ENCODE measurements at regions not wholly inside any gene's neighbourhood (a gene's known extent, or its start where the extent isn't known, plus 50 kb on each side); places are given as distances from the start of the nearest gene placed in this dataset.

- Histone ChIP-seq H2AFZ (ENCODE audit: low read length) (no peak overlapping the region), H3K18ac (ENCODE audit: low read length) (no peak overlapping the region)
- WGBS, 2 donors (ENCODE audit: extremely low coverage in 2 of 2, insufficient read length in 2 of 2, insufficient replicate concordance in 1 of 2): 100% methylated on average over 1 of the region's 4 CpGs; no CpG with 5 or more reads in 1 of the 2 donors
These were observed 981.4 kb downstream of the BCL11B start for GRCh38 chr14:98290596-98290995.

DNA sequence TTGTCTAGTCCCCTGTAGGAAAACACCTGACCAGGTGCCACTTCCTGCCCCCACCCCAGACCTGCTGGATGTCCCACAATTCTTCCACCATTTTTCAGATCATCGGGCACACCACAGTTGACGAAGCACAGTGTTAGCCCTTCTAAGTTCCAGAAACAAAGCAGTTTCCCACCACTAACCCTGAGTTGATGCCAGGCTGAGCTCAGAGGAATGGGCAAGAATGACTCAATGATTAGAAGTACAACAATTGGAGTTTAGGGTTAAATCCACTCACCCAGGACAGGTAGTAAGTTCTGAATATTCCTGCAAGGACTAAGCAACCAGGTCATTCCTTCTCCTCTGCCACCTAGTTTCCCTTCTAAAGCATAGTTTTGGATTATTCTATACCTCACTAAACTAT lies 979.8 kb downstream of the BCL11B start:
- Histone ChIP-seq H3K4me3 (ENCODE audit: low read length in 2 of 2) (no peak overlapping the region), H3K14ac (ENCODE audit: low read length) (no peak overlapping the region), H3K23ac (ENCODE audit: low read depth, low read length, poor library complexity) (no peak overlapping the region), H4K91ac (ENCODE audit: low read depth, low read length, poor library complexity) (no peak overlapping the region), H2BK15ac (ENCODE audit: low read length) (no peak overlapping the region), H3K4me1 (ENCODE audit: control insufficient read depth in 2 of 2, insufficient read depth in 1 of 2, low read depth in 1 of 2, low read length in 2 of 2) (peaks cover 0 to 2% of the 10 kb centered on the region in 2 donors), H2BK12ac (ENCODE audit: low read length) (no peak overlapping the region), H3K18ac (ENCODE audit: low read length) (no peak overlapping the region), H3K4ac (ENCODE audit: low read length) (no peak overlapping the region), H3K27ac (replicated peaks; ENCODE audit: low read length) (no peak overlapping the region), H2AFZ (ENCODE audit: low read length) (no peak overlapping the region), H3K36me3 (replicated peaks in 1 of 2; ENCODE audit: control insufficient read depth in 2 of 2, insufficient read depth in 2 of 2, low read length in 2 of 2) (no peaks in the 10 kb centered on the region), H2AK5ac (ENCODE audit: low read depth, low read length) (no peak overlapping the region), H3K9ac (ENCODE audit: low read depth, low read length, poor library complexity) (no peak overlapping the region), H2BK120ac (ENCODE audit: low read depth, low read length) (no peak overlapping the region), H3K9me3 (replicated peaks in 1 of 2; ENCODE audit: control insufficient read depth in 2 of 2, insufficient read depth in 1 of 2, low read depth in 1 of 2, low read length in 2 of 2) (peaks cover 0 to 2% of the 10 kb centered on the region in 2 donors), H4K8ac (ENCODE audit: low read depth, low read length) (no peak overlapping the region), H2BK5ac (ENCODE audit: low read length) (no peak overlapping the region), H3K4me2 (ENCODE audit: insufficient read depth, low read length, poor library complexity, severe bottlenecking) (no peak overlapping the region), H3K27me3 (ENCODE audit: control insufficient read depth in 3 of 3, insufficient read depth in 3 of 3, low read depth in 1 of 3, low read length in 3 of 3) (no peaks in the 10 kb centered on the region), H3K79me1 (ENCODE audit: low read depth, low read length) (no peaks in the 10 kb centered on the region)
- no CpG with 5 or more reads among the region's 2 CpGs for WGBS, 2 donors (ENCODE audit: extremely low coverage in 2 of 2, insufficient read length in 2 of 2, insufficient replicate concordance in 1 of 2)
- DNase-seq (ENCODE audit: low spot score): no peak

More at GRCh38 chr14:98290596-98290995, 981.4 kb downstream of the BCL11B start:
- H3K36me3 ChIP-seq (replicated peaks in 1 of 2; ENCODE audit: control insufficient read depth in 2 of 2, insufficient read depth in 2 of 2, low read length in 2 of 2): no peaks in the 10 kb centered on the region
- H3K4me1 ChIP-seq (ENCODE audit: control insufficient read depth in 2 of 2, insufficient read depth in 1 of 2, low read depth in 1 of 2, low read length in 2 of 2): peaks cover 0 to 2% of the 10 kb centered on the region in 2 donors
- no peak overlapping the region for H4K91ac ChIP-seq (ENCODE audit: low read depth, low read length, poor library complexity)
- no peak overlapping the region for H4K8ac ChIP-seq (ENCODE audit: low read depth, low read length)
- H2AK5ac ChIP-seq (ENCODE audit: low read depth, low read length): no peak overlapping the region
- no peak overlapping the region for H3K23ac ChIP-seq (ENCODE audit: low read depth, low read length, poor library complexity)
- no peak overlapping the region for H2BK5ac ChIP-seq (ENCODE audit: low read length)
- H2BK15ac ChIP-seq (ENCODE audit: low read length): no peak overlapping the region
- DNase-seq (ENCODE audit: low spot score): no peak
- H3K4me2 ChIP-seq (ENCODE audit: insufficient read depth, low read length, poor library complexity, severe bottlenecking): no peak overlapping the region
- H2BK120ac ChIP-seq (ENCODE audit: low read depth, low read length): no peak overlapping the region
- no peak overlapping the region for H3K4me3 ChIP-seq (ENCODE audit: low read length in 2 of 2)
- no peaks in the 10 kb centered on the region for H3K27me3 ChIP-seq (ENCODE audit: control insufficient read depth in 3 of 3, insufficient read depth in 3 of 3, low read depth in 1 of 3, low read length in 3 of 3)
- H3K9me3 ChIP-seq (replicated peaks in 1 of 2; ENCODE audit: control insufficient read depth in 2 of 2, insufficient read depth in 1 of 2, low read depth in 1 of 2, low read length in 2 of 2): peaks cover 0 to 2% of the 10 kb centered on the region in 2 donors
- no peaks in the 10 kb centered on the region for H3K79me1 ChIP-seq (ENCODE audit: low read depth, low read length)
- H3K14ac ChIP-seq (ENCODE audit: low read length): no peak overlapping the region
- no peak overlapping the region for H3K9ac ChIP-seq (ENCODE audit: low read depth, low read length, poor library complexity)
- H2BK12ac ChIP-seq (ENCODE audit: low read length): no peak overlapping the region
- H3K27ac ChIP-seq (replicated peaks; ENCODE audit: low read length): no peak overlapping the region
- no peak overlapping the region for H3K4ac ChIP-seq (ENCODE audit: low read length)

GRCh38 chr14:98293576-98293975 lies 978.4 kb downstream of the BCL11B start:
- no peak overlapping the region for H3K9ac ChIP-seq (ENCODE audit: low read depth, low read length, poor library complexity)
- H2BK15ac ChIP-seq (ENCODE audit: low read length): no peak overlapping the region
- H2AFZ ChIP-seq (ENCODE audit: low read length): no peak overlapping the region
- no peak overlapping the region for H3K27ac ChIP-seq (replicated peaks; ENCODE audit: low read length)
- no peak for DNase-seq (ENCODE audit: low spot score)
- no peak overlapping the region for H2BK5ac ChIP-seq (ENCODE audit: low read length)
- H3K23ac ChIP-seq (ENCODE audit: low read depth, low read length, poor library complexity): no peak overlapping the region
- no CpG with 5 or more reads among the region's 5 CpGs for WGBS, 2 donors (ENCODE audit: extremely low coverage in 2 of 2, insufficient read length in 2 of 2, insufficient replicate concordance in 1 of 2)
- H2AK5ac ChIP-seq (ENCODE audit: low read depth, low read length): no peak overlapping the region
- H4K8ac ChIP-seq (ENCODE audit: low read depth, low read length): no peak overlapping the region
- no peak overlapping the region for H3K14ac ChIP-seq (ENCODE audit: low read length)
- H3K79me1 ChIP-seq (ENCODE audit: low read depth, low read length): no peaks in the 10 kb centered on the region
- H3K4me2 ChIP-seq (ENCODE audit: insufficient read depth, low read length, poor library complexity, severe bottlenecking): no peak overlapping the region
- peaks cover 0 to 2% of the 10 kb centered on the region in 2 donors for H3K4me1 ChIP-seq (ENCODE audit: control insufficient read depth in 2 of 2, insufficient read depth in 1 of 2, low read depth in 1 of 2, low read length in 2 of 2)
- H3K27me3 ChIP-seq (ENCODE audit: control insufficient read depth in 3 of 3, insufficient read depth in 3 of 3, low read depth in 1 of 3, low read length in 3 of 3): no peaks in the 10 kb centered on the region
- H2BK120ac ChIP-seq (ENCODE audit: low read depth, low read length): no peak overlapping the region
- peaks cover 0 to 2% of the 10 kb centered on the region in 2 donors for H3K9me3 ChIP-seq (replicated peaks in 1 of 2; ENCODE audit: control insufficient read depth in 2 of 2, insufficient read depth in 1 of 2, low read depth in 1 of 2, low read length in 2 of 2)
- no peak overlapping the region for H3K4me3 ChIP-seq (ENCODE audit: low read length in 2 of 2)
- no peak overlapping the region for H2BK12ac ChIP-seq (ENCODE audit: low read length)
- H3K36me3 ChIP-seq (replicated peaks in 1 of 2; ENCODE audit: control insufficient read depth in 2 of 2, insufficient read depth in 2 of 2, low read length in 2 of 2): no peaks in the 10 kb centered on the region
- no peak overlapping the region for H3K4ac ChIP-seq (ENCODE audit: low read length)
- H4K91ac ChIP-seq (ENCODE audit: low read depth, low read length, poor library complexity): no peak overlapping the region
- no peak overlapping the region for H3K18ac ChIP-seq (ENCODE audit: low read length)

- Histone ChIP-seq H3K27me3 (ENCODE audit: control insufficient read depth in 3 of 3, insufficient read depth in 3 of 3, low read depth in 1 of 3, low read length in 3 of 3) (no peaks in the 10 kb centered on the region), H3K4me2 (ENCODE audit: insufficient read depth, low read length, poor library complexity, severe bottlenecking) (no peak overlapping the region), H2BK15ac (ENCODE audit: low read length) (no peak overlapping the region), H2BK120ac (ENCODE audit: low read depth, low read length) (no peak overlapping the region), H3K36me3 (replicated peaks in 1 of 2; ENCODE audit: control insufficient read depth in 2 of 2, insufficient read depth in 2 of 2, low read length in 2 of 2) (no peaks in the 10 kb centered on the region), H3K14ac (ENCODE audit: low read length) (no peak overlapping the region), H3K23ac (ENCODE audit: low read depth, low read length, poor library complexity) (no peak overlapping the region), H3K79me1 (ENCODE audit: low read depth, low read length) (no peaks in the 10 kb centered on the region), H4K8ac (ENCODE audit: low read depth, low read length) (no peak overlapping the region), H2BK12ac (ENCODE audit: low read length) (no peak overlapping the region), H3K4me1 (ENCODE audit: control insufficient read depth in 2 of 2, insufficient read depth in 1 of 2, low read depth in 1 of 2, low read length in 2 of 2) (peaks cover 0 to 2% of the 10 kb centered on the region in 2 donors), H4K91ac (ENCODE audit: low read depth, low read length, poor library complexity) (no peak overlapping the region), H3K9me3 (replicated peaks in 1 of 2; ENCODE audit: control insufficient read depth in 2 of 2, insufficient read depth in 1 of 2, low read depth in 1 of 2, low read length in 2 of 2) (peaks cover 0 to 2% of the 10 kb centered on the region in 2 donors), H2BK5ac (ENCODE audit: low read length) (no peak overlapping the region), H3K4me3 (ENCODE audit: low read length in 2 of 2) (no peak overlapping the region), H2AK5ac (ENCODE audit: low read depth, low read length) (no peak overlapping the region), H3K18ac (ENCODE audit: low read length) (no peak overlapping the region), H3K9ac (ENCODE audit: low read depth, low read length, poor library complexity) (no peak overlapping the region), H3K27ac (replicated peaks; ENCODE audit: low read length) (no peak overlapping the region), H3K4ac (ENCODE audit: low read length) (no peak overlapping the region), H2AFZ (ENCODE audit: low read length) (no peak overlapping the region)
- no peak for DNase-seq (ENCODE audit: low spot score)
- no CpG with 5 or more reads among the region's 7 CpGs for WGBS, 2 donors (ENCODE audit: extremely low coverage in 2 of 2, insufficient read length in 2 of 2, insufficient replicate concordance in 1 of 2)
These were observed 975.1 kb downstream of the BCL11B start for GRCh38 chr14:98296895-98297294.
